Naive thymus-derived CD4-positive, alpha-beta T cell (primary cell): ENCODE measurements at regions not wholly inside any gene's neighbourhood (a gene's known extent, or its start where the extent isn't known, plus 50 kb on each side); places are given as distances from the start of the nearest gene placed in this dataset.

Experiments used
- ATAC-seq: fragments of 150-1000 bp; cut with Tn5 transposase; 2 replicates; pipeline ENCODE4 v1.10.0; 2021; ENCODE audit warnings: mild to moderate bottlenecking, moderate library complexity
- CTCF ChIA-PET: fragments of 350-600 bp; sonication (Branson Sonifier 250); formaldehyde crosslinking; loops from one replicate; lab custom pipeline; 2021; ENCODE audit warnings: antibody characterized with exemption; lab: Charles Lee
- POLR2A ChIA-PET: fragments of 350-600 bp; sonication (Branson Sonifier 250); formaldehyde crosslinking; loops from one replicate; lab custom pipeline; 2021; ENCODE audit warnings: antibody characterized with exemption, inconsistent platforms; lab: Charles Lee
- DNase-seq, 9 donors: peaks; one replicate each; pipeline versions ENCODE4 v3.0.0 to v3.0.0-alpha.2; 2020 to 2022; ENCODE audit warnings: mixed read lengths in 1 of 9
- H3K27ac ChIP-seq: one replicate; pipeline ENCODE4 v1.7.0; 2013; ENCODE audit warnings: mild to moderate bottlenecking, low read depth, low read length, moderate library complexity
- H3K27me3 ChIP-seq, 2 donors: one replicate each; pipeline ENCODE4 v1.7.0; 2013; ENCODE audit warnings: low read length in 2 of 2, mild to moderate bottlenecking in 2 of 2, moderate library complexity in 2 of 2; ENCODE audit not compliant: control insufficient read depth in 2 of 2, insufficient read depth in 2 of 2
- H3K36me3 ChIP-seq, 3 experiments: 1 replicate in 2 of 3; 2 replicates in 1 of 3; pipeline ENCODE4 v1.7.0; 2013; ENCODE audit warnings: low read length in 3 of 3, mild to moderate bottlenecking in 3 of 3, moderate library complexity in 1 of 3; ENCODE audit not compliant: insufficient read depth in 3 of 3, control insufficient read depth in 2 of 3
- H3K4me1 ChIP-seq, 2 donors: one replicate each; pipeline ENCODE4 v1.7.0; 2013; ENCODE audit warnings: low read length in 2 of 2, mild to moderate bottlenecking in 2 of 2, moderate library complexity in 1 of 2; ENCODE audit not compliant: control insufficient read depth in 2 of 2, insufficient read depth in 2 of 2
- H3K4me3 ChIP-seq: 2 replicates; pipeline ENCODE4 v1.7.0; 2013; ENCODE audit warnings: mild to moderate bottlenecking, low read length
- H3K9me3 ChIP-seq, 3 experiments: 1 replicate in 2 of 3; 2 replicates in 1 of 3; pipeline ENCODE4 v1.7.0; 2013; ENCODE audit warnings: low read length in 3 of 3; ENCODE audit not compliant: control insufficient read depth in 2 of 3
- H3K27ac Mint-ChIP-seq, 9 donors: one replicate each; pipeline ENCODE4 v1.8.0; 2020 to 2022; ENCODE audit warnings: mixed read lengths in 9 of 9, mild to moderate bottlenecking in 8 of 9, moderate library complexity in 5 of 9, inconsistent platforms in 2 of 9
- H3K27me3 Mint-ChIP-seq, 5 donors: one replicate each; pipeline ENCODE4 v1.8.0; 2021 to 2022; ENCODE audit warnings: mixed read lengths in 5 of 5, mild to moderate bottlenecking in 1 of 5
- H3K36me3 Mint-ChIP-seq, 5 donors: one replicate each; pipeline ENCODE4 v1.8.0; 2020 to 2022; ENCODE audit warnings: mixed read lengths in 5 of 5, mild to moderate bottlenecking in 3 of 5, inconsistent platforms in 1 of 5
- H3K4me1 Mint-ChIP-seq, 7 donors: one replicate each; pipeline ENCODE4 v1.8.0; 2020 to 2022; ENCODE audit warnings: mixed read lengths in 7 of 7, mild to moderate bottlenecking in 3 of 7, inconsistent platforms in 1 of 7
- H3K4me3 Mint-ChIP-seq, 10 donors: one replicate each; pipeline ENCODE4 v1.8.0; 2020 to 2022; ENCODE audit warnings: mild to moderate bottlenecking in 10 of 10, mixed read lengths in 10 of 10, moderate library complexity in 6 of 10, inconsistent platforms in 2 of 10
- H3K9me3 Mint-ChIP-seq, 11 donors: one replicate each; pipeline ENCODE4 v1.8.0; 2020 to 2022; ENCODE audit warnings: mixed read lengths in 11 of 11, mild to moderate bottlenecking in 4 of 11, inconsistent platforms in 1 of 11, moderate library complexity in 1 of 11
- intact Hi-C, 2 donors: fragments of 100-400 bp; cut with micrococcal nuclease; formaldehyde crosslinking; loops; one replicate each; pipeline ENCODE4 v1.15.1; 2023

- peaks cover 29 to 42% (median 39%) of the 10 kb centered on the region in 5 donors for H3K27me3 Mint-ChIP-seq
- DNase-seq (no peak), ATAC-seq (no peak)
- H3K36me3 Mint-ChIP-seq, result peaks cover 0 to 6% (median 0%) of the 10 kb centered on the region in 5 donors
- no peak overlapping the region for H3K27ac Mint-ChIP-seq
- H3K36me3 ChIP-seq, result no peaks in the 10 kb centered on the region
- H3K4me3 ChIP-seq, result no peak overlapping the region
- H3K27me3 ChIP-seq, result peaks cover 0 to 3% of the 10 kb centered on the region in 2 donors
- CTCF ChIA-PET, result no interaction called here
- POLR2A ChIA-PET, result no interaction called here
- intact Hi-C loops, result no loop called here
- H3K9me3 Mint-ChIP-seq, result peaks cover 0 to 25% (median 9%) of the 10 kb centered on the region in 11 donors
- no peaks in the 10 kb centered on the region for H3K4me1 Mint-ChIP-seq
- H3K4me1 ChIP-seq, result no peaks in the 10 kb centered on the region
- H3K27ac ChIP-seq, result no peak overlapping the region
- no peak overlapping the region for H3K4me3 Mint-ChIP-seq
- no peaks in the 10 kb centered on the region for H3K9me3 ChIP-seq
Measured at GRCh38 chr17:72219137-72219823, 98.5 kb downstream of the SOX9 start.

- intact Hi-C loops, result no loop called here
- no peak overlapping the region for H3K27ac Mint-ChIP-seq
- ChIA-PET CTCF (no interaction called here), POLR2A (no interaction called here)
- no peaks in the 10 kb centered on the region for H3K36me3 ChIP-seq
- no peaks in the 10 kb centered on the region for H3K4me1 ChIP-seq
- H3K4me3 Mint-ChIP-seq, result no peak overlapping the region
- H3K36me3 Mint-ChIP-seq, result peaks cover 0 to 6% (median 0%) of the 10 kb centered on the region in 5 donors
- no peak overlapping the region for H3K27ac ChIP-seq
- peaks cover 0 to 3% of the 10 kb centered on the region in 2 donors for H3K27me3 ChIP-seq
- peaks cover 29 to 42% (median 39%) of the 10 kb centered on the region in 5 donors for H3K27me3 Mint-ChIP-seq
- no peak overlapping the region for H3K4me3 ChIP-seq
- ATAC-seq, result no peak
- H3K9me3 ChIP-seq, result no peaks in the 10 kb centered on the region
- H3K9me3 Mint-ChIP-seq, result peaks cover 0 to 26% (median 10%) of the 10 kb centered on the region in 11 donors
- H3K4me1 Mint-ChIP-seq, result no peaks in the 10 kb centered on the region
- no peak for DNase-seq
Measured at GRCh38 chr17:72219824-72220493, 99.1 kb downstream of the SOX9 start.

DNA sequence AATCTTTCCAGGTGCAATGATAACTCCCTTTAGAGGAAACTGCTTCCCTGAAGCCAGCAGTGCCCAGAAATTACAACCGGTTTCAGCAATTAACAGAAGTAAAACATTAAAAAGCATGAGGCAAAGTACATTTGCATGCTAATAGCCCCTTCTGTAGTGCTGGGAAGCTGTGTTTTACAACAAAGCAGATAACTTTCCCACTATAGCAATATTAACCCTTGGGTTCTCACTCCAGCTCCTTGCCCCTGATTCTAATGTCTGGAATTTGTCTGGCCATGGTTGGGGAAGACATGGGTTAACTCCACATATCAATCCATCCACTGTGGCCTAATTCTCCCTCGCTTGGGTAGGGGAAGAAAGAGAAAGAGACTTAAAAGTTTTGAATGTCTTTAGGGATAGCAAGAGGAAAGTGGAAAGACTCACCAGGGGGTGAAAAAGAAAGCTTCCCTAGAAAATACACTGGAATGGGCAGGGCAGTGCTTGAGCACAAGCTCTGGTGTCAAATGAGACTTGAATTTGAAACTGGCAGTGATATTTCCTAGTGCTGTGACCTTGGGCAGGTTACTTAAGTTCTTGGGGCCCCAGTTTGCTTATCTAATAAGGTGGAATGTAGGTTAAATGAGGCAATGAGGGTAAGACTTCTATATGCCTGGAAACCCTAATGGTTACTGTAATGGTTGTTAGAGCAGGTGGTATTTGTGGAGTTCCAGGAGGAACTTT lies 102.0 kb downstream of the SOX9 start:
- intact Hi-C loops, result no loop called here
- Mint-ChIP-seq H3K27me3 (peaks cover 29 to 33% (median 29%) of the 10 kb centered on the region in 5 donors), H3K27ac (no peak overlapping the region), H3K4me1 (no peaks in the 10 kb centered on the region), H3K36me3 (peaks cover 0 to 6% (median 0%) of the 10 kb centered on the region in 5 donors), H3K9me3 (peaks cover 3 to 34% (median 12%) of the 10 kb centered on the region in 11 donors), H3K4me3 (no peak overlapping the region)
- Histone ChIP-seq H3K27me3 (peaks cover 0 to 3% of the 10 kb centered on the region in 2 donors), H3K4me1 (no peaks in the 10 kb centered on the region), H3K27ac (no peak overlapping the region), H3K4me3 (no peak overlapping the region), H3K9me3 (no peaks in the 10 kb centered on the region), H3K36me3 (no peaks in the 10 kb centered on the region)
- ChIA-PET POLR2A (no interaction called here), CTCF (interaction anchor here (0.6 kb wide), 1 partner anchor 11 kb away, joined by 3 read pairs; no protein-coding TSS in a partner anchor)
- ATAC-seq (no peak), DNase-seq (no peak)

DNA sequence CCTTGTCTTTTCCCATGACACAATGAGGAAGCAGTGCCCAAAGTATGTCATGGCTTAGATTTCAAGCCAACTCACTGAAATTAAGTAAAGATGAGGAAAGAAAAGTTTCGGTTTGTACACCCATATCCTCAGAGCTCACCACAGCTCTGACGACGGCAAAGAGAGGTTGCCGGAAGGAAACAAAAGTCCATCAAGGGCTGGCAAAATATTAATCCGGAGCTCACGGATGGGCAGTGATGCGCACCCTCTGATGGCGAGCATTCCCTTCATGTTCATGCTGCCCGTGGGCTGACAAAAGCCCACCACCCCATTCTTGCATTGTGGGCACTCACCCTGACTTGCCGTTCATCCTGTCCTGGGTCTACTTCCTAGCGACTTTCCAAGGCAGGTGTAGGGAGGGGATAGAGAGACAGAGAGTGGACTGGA lies 103.1 kb downstream of the SOX9 start:
- no peaks in the 10 kb centered on the region for H3K4me1 Mint-ChIP-seq

DNA sequence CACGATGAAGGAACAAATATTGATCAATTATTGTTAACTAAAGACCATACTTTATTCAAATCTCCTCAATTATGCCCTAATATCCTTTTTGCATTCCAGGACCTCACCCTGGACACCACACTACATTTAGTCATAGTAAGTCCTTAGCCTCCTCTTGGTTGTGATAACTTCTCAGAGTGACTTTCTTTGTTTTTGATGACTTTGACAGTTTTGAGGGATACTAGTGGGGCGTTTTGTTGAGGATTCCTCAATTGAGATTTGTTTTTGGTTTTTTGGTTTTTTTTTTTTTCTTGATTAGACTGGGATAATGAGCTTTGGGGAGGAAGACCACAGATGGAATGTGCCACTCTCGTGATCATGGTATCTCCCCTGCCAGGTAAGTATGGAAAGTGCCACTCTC lies 105.5 kb downstream of the SOX9 start:
- DNase-seq (no peak), ATAC-seq (no peak)
- Mint-ChIP-seq H3K27ac (no peak overlapping the region), H3K4me3 (no peak overlapping the region), H3K36me3 (no peaks in the 10 kb centered on the region), H3K4me1 (no peaks in the 10 kb centered on the region), H3K27me3 (peaks cover 0 to 9% (median 2%) of the 10 kb centered on the region in 5 donors), H3K9me3 (peaks cover 0 to 28% (median 7%) of the 10 kb centered on the region in 11 donors)
- Histone ChIP-seq H3K36me3 (no peaks in the 10 kb centered on the region), H3K4me3 (no peak overlapping the region), H3K27ac (no peak overlapping the region), H3K4me1 (no peaks in the 10 kb centered on the region), H3K27me3 (no peaks in the 10 kb centered on the region), H3K9me3 (no peaks in the 10 kb centered on the region)
- intact Hi-C loops, result no loop called here
- CTCF ChIA-PET, result no interaction called here
- POLR2A ChIA-PET, result no interaction called here

More for the DNA sequence above, 103.1 kb downstream of the SOX9 start:
- CTCF ChIA-PET, result no interaction called here
- peaks cover 0 to 3% of the 10 kb centered on the region in 2 donors for H3K27me3 ChIP-seq
- H3K27me3 Mint-ChIP-seq, result peaks cover 20 to 25% (median 22%) of the 10 kb centered on the region in 5 donors
- no peaks in the 10 kb centered on the region for H3K4me1 ChIP-seq
- H3K27ac Mint-ChIP-seq, result no peak overlapping the region
- intact Hi-C loops, result no loop called here
- no peaks in the 10 kb centered on the region for H3K9me3 ChIP-seq
- DNase-seq, result no peak
- no peak overlapping the region for H3K27ac ChIP-seq
- no peak overlapping the region for H3K4me3 Mint-ChIP-seq
- peaks cover 0 to under 1% (median 0%) of the 10 kb centered on the region in 5 donors for H3K36me3 Mint-ChIP-seq
- POLR2A ChIA-PET, result no interaction called here
- ATAC-seq, result no peak
- H3K36me3 ChIP-seq, result no peaks in the 10 kb centered on the region
- H3K4me3 ChIP-seq, result no peak overlapping the region
- peaks cover 3 to 30% (median 9%) of the 10 kb centered on the region in 11 donors for H3K9me3 Mint-ChIP-seq

GRCh38 chr17:72233986-72234385 lies 113.2 kb downstream of the SOX9 start:
- Histone ChIP-seq H3K9me3 (no peaks in the 10 kb centered on the region), H3K4me1 (no peaks in the 10 kb centered on the region), H3K27ac (no peak overlapping the region), H3K4me3 (no peak overlapping the region), H3K27me3 (no peaks in the 10 kb centered on the region), H3K36me3 (no peaks in the 10 kb centered on the region)
- CTCF ChIA-PET, result no interaction called here
- intact Hi-C loops, result no loop called here
- Mint-ChIP-seq H3K9me3 (peaks cover 3 to 16% (median 6%) of the 10 kb centered on the region in 11 donors), H3K36me3 (no peaks in the 10 kb centered on the region), H3K27ac (no peak overlapping the region), H3K4me3 (no peak overlapping the region), H3K4me1 (no peaks in the 10 kb centered on the region), H3K27me3 (peaks cover 0 to 22% (median 19%) of the 10 kb centered on the region in 5 donors)
- DNase-seq (no peak), ATAC-seq (no peak)
- POLR2A ChIA-PET, result no interaction called here
